ENCODE measurements at regions not wholly inside any gene's neighbourhood (a gene's known extent, or its start where the extent isn't known, plus 50 kb on each side); places are given as distances from the start of the nearest gene placed in this dataset.

DNA sequence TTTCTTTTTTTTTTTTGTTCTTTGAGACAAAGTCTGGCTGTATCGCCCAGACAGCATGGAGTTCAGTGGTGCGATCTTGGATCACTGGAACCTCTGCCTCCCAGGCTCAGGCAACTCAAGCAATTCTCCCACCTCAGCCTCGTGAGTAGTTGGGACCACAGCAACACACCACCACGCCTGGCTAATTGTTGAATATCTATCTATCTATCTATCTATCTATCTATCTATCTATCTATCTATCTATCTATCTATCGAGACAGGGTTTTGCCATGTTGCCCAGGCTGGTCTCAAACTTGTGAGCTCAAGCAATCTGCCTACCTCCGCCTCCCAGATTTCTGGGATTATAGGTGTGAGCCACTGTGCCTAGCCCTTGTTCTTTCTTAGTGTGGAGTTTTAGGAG, 143.3 kb upstream of the DPH6 start:
- TF ChIP-seq, protein P1, sequence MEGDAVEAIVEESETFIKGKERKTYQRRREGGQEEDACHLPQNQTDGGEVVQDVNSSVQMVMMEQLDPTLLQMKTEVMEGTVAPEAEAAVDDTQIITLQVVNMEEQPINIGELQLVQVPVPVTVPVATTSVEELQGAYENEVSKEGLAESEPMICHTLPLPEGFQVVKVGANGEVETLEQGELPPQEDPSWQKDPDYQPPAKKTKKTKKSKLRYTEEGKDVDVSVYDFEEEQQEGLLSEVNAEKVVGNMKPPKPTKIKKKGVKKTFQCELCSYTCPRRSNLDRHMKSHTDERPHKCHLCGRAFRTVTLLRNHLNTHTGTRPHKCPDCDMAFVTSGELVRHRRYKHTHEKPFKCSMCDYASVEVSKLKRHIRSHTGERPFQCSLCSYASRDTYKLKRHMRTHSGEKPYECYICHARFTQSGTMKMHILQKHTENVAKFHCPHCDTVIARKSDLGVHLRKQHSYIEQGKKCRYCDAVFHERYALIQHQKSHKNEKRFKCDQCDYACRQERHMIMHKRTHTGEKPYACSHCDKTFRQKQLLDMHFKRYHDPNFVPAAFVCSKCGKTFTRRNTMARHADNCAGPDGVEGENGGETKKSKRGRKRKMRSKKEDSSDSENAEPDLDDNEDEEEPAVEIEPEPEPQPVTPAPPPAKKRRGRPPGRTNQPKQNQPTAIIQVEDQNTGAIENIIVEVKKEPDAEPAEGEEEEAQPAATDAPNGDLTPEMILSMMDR (IDR thresholded peaks at IDR 0.05) = no peak
- no peak for TF ChIP-seq POLR2A (IDR thresholded peaks at IDR 0.05)

Data from adrenal gland (tissue), 5 donors.